ENCODE measurements at regions not wholly inside any gene's neighbourhood (a gene's known extent, or its start where the extent isn't known, plus 50 kb on each side); places are given as distances from the start of the nearest gene placed in this dataset.

DNA sequence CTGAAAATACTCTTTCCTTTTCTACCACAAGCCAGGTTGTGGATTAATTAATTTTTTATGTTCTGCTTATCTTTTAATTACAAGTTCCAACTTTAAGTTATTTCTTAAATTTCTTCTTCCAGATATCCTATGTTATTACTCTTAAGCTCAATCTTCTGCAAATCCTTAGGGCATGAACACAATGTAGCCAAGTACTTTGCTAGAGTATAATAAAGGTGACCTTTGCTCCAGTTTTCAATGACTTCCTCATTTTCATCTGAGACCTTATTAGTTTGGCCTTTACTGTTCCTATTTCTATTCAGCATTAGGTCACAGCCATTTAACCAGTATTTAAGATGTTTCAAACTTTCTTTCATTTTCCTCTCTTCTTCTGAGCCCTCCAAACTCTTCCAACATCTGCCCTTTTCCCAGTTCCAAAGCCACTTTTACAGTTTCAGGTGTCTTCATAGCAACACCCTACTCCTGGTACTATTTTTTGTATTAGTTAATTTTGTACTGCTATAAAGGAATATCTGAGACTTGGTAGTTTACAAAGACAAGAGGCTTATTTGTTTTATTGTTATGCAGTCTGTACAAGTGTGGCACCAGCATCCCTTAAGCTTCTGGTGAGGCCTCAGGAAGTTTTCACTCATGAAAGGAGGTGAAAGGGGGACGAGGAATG, 886.2 kb upstream of the GHITM start:
- 93% methylated on average over 1 of the region's 1 CpG; no CpG with 5 or more reads in 1 of the 2 experiments for WGBS, 2 experiments (ENCODE audit: extremely low coverage in 1 of 2, insufficient coverage in 1 of 2, insufficient read length in 1 of 2, insufficient replicate concordance in 2 of 2, low coverage in 1 of 2, low lambda C conversion rate in 2 of 2, missing lambda C conversion rate in 1 of 2)
- Histone ChIP-seq H2AK5ac (ENCODE audit: low read depth, low read length) (no peak overlapping the region), H2BK5ac (ENCODE audit: low read depth, low read length) (no peak overlapping the region), H3K23ac (ENCODE audit: insufficient read length) (no peak overlapping the region), H3K27me3 (replicated peaks in 1 of 4; ENCODE audit: control insufficient read depth in 3 of 4, extremely low read depth in 1 of 4, insufficient read depth in 3 of 4, low read length in 3 of 4) (peaks cover 0 to 1% (median 0%) of the 10 kb centered on the region in 4 experiments; a peak in 1 of 7 replicates), H2BK15ac (ENCODE audit: low read length) (no peak overlapping the region), H2BK12ac (ENCODE audit: low read depth, low read length) (no peak overlapping the region), H3K14ac (ENCODE audit: insufficient read length) (no peak overlapping the region), H3K18ac (ENCODE audit: extremely low read depth, low read length) (no peak overlapping the region), H4K20me1 (replicated peaks in 1 of 2; ENCODE audit: control insufficient read depth in 1 of 2, insufficient read depth in 2 of 2, low read length in 2 of 2) (no peaks in the 10 kb centered on the region), H3K56ac (replicated peaks; ENCODE audit: insufficient read length, low read depth, low read length) (no peak overlapping the region), H3K9me3 (ENCODE audit: insufficient read depth in 2 of 2, low read depth in 1 of 2, low read length in 1 of 2) (peaks cover 9 to 21% of the 10 kb centered on the region in 2 experiments), H4K91ac (replicated peaks; ENCODE audit: insufficient read length, low read length) (no peak overlapping the region), H2BK20ac (ENCODE audit: low read length) (no peak overlapping the region), H2AFZ (ENCODE audit: low read length) (no peak overlapping the region), H3K4me1 (replicated peaks in 1 of 4; ENCODE audit: control insufficient read depth in 3 of 4, insufficient read depth in 4 of 4, low read length in 3 of 4) (no peaks in the 10 kb centered on the region), H3K4me2 (ENCODE audit: insufficient read depth in 1 of 2, low read depth in 2 of 2, low read length in 2 of 2) (no peak overlapping the region), H3K27ac (ENCODE audit: low read depth, low read length) (no peak overlapping the region), H3K4me3 (ENCODE audit: extremely low read depth in 1 of 4, insufficient read depth in 2 of 4, low read depth in 3 of 4, low read length in 4 of 4) (no peak overlapping the region), H3K79me1 (ENCODE audit: low read depth, low read length) (no peaks in the 10 kb centered on the region), H4K5ac (ENCODE audit: insufficient read length, low read depth, low read length) (no peak overlapping the region), H2BK120ac (replicated peaks; ENCODE audit: low read depth, low read length) (no peak overlapping the region), H3K23me2 (ENCODE audit: low read depth, low read length) (no peaks in the 10 kb centered on the region), H3K79me2 (ENCODE audit: control insufficient read depth in 1 of 2, insufficient read depth in 2 of 2, low read length in 2 of 2) (no peaks in the 10 kb centered on the region), H3K9ac (replicated peaks in 1 of 4; ENCODE audit: extremely low read depth in 1 of 4, low read depth in 3 of 4, low read length in 3 of 4) (no peak overlapping the region), H4K8ac (ENCODE audit: extremely low read depth, insufficient read depth, low read length) (no peak overlapping the region), H3K36me3 (ENCODE audit: control insufficient read depth in 2 of 4, insufficient read depth in 4 of 4, low read length in 3 of 4) (no peaks in the 10 kb centered on the region), H3K4ac (replicated peaks; ENCODE audit: insufficient read length, low read depth, low read length) (no peak overlapping the region)
- ChIA-PET POLR2A (ENCODE audit: partially characterized antibody) (no interaction called here), CTCF (ENCODE audit: partially characterized antibody) (no interaction called here)
- TF ChIP-seq TAF1 (IDR thresholded peaks at IDR 0.05; ENCODE audit: low read depth, low read length) (no peak), SIN3A (conservative IDR thresholded peaks at IDR 0.05 in 1 of 2, IDR thresholded peaks at IDR 0.05 in 1 of 2; ENCODE audit: low read depth in 1 of 2, low read length in 2 of 2) (no peak), EZH2 (IDR thresholded peaks at IDR 0.05; ENCODE audit: low read depth, low read length, severe bottlenecking) (no peak)
- DNase-seq (ENCODE audit: low read depth in 1 of 2, low spot score in 2 of 2) (no peak), FAIRE-seq (no peak)
